PC-9 (cell line): ENCODE measurements at regions not wholly inside any gene's neighbourhood (a gene's known extent, or its start where the extent isn't known, plus 50 kb on each side); places are given as distances from the start of the nearest gene placed in this dataset.

Experiments used
- BruUV-seq: library from RNA; stranded (reverse); fragments of 400-500 nt; replicated peaks from 2 replicates; lab custom pipeline; 2021; lab: Mats Ljungman, UMichigan
- CTCF ChIA-PET: fragments of 300-600 bp; sonication (Branson Sonifier 250); formaldehyde crosslinking; loops from one replicate; lab custom pipeline; 2022; ENCODE audit warnings: antibody characterized with exemption; lab: Charles Lee
- POLR2A ChIA-PET: fragments of 300-600 bp; sonication (Branson Sonifier 250); formaldehyde crosslinking; loops from one replicate; lab custom pipeline; 2022; ENCODE audit warnings: antibody characterized with exemption; ENCODE audit not compliant: unreplicated experiment; lab: Charles Lee
- DNase-seq, 2 experiments: peaks; one replicate each; pipeline versions ENCODE4 v3.0.0 to v3.0.0-alpha.2; 2015 to 2022; ENCODE audit warnings: mixed read lengths in 1 of 2
- H2AFZ ChIP-seq: fragments of 200-600 bp; sonication (generic); 2 replicates; pipeline ENCODE4 v1.8.1; 2017; ENCODE audit warnings: antibody characterized with exemption
- H3F3A ChIP-seq: fragments of 200-600 bp; sonication (generic); 2 replicates; pipeline ENCODE4 v1.8.1; 2017; ENCODE audit warnings: antibody characterized with exemption, mild to moderate bottlenecking, low read depth; ENCODE audit not compliant: insufficient read depth
- H3K27ac ChIP-seq: fragments of 200-600 bp; sonication (generic); 2 replicates; pipeline ENCODE4 v1.6.1; 2016; ENCODE audit warnings: mixed run types
- H3K27me3 ChIP-seq: fragments of 200-600 bp; sonication (generic); 2 replicates; pipeline ENCODE4 v1.6.1; 2016; ENCODE audit warnings: low read depth, mixed run types; ENCODE audit not compliant: insufficient read depth
- H3K36me3 ChIP-seq: fragments of 200-600 bp; sonication (generic); 2 replicates; pipeline ENCODE4 v1.6.1; 2016; ENCODE audit warnings: low read depth, mixed run types
- H3K4me1 ChIP-seq: fragments of 200-600 bp; sonication (generic); replicated peaks from 2 replicates; pipeline ENCODE4 v1.6.1; 2016; ENCODE audit warnings: mixed run types; ENCODE audit not compliant: insufficient read depth
- H3K4me2 ChIP-seq: fragments of 200-600 bp; sonication (generic); 2 replicates; pipeline ENCODE4 v1.6.1; 2017; ENCODE audit warnings: mixed run types
- H3K4me3 ChIP-seq: fragments of 200-600 bp; sonication (generic); 2 replicates; pipeline ENCODE4 v1.6.1; 2016; ENCODE audit warnings: mixed run types
- H3K79me2 ChIP-seq: fragments of 200-600 bp; sonication (generic); 2 replicates; pipeline ENCODE4 v1.6.1; 2017; ENCODE audit warnings: low read depth, mixed run types
- H3K9me2 ChIP-seq: fragments of 200-600 bp; sonication (generic); 2 replicates; pipeline ENCODE4 v1.8.1; 2017; ENCODE audit warnings: mild to moderate bottlenecking; ENCODE audit not compliant: insufficient read depth
- H3K9me3 ChIP-seq: fragments of 200-600 bp; sonication (generic); 2 replicates; pipeline ENCODE4 v1.8.1; 2016; ENCODE audit warnings: low read depth; ENCODE audit not compliant: insufficient read depth
- H4K20me1 ChIP-seq: fragments of 200-600 bp; sonication (generic); 2 replicates; pipeline ENCODE4 v1.8.1; 2017; ENCODE audit not compliant: insufficient read depth
- CTCF ChIP-seq: fragments of 200-600 bp; sonication (generic); conservative IDR thresholded peaks from 2 replicates; pipeline ENCODE4 v1.6.1; 2017; ENCODE audit warnings: mixed run types, antibody characterized with exemption, mild to moderate bottlenecking, moderate library complexity
- EZH2 ChIP-seq: fragments of 200-600 bp; sonication (generic); IDR thresholded peaks from 2 replicates; pipeline ENCODE4 v1.8.0; 2017; ENCODE audit warnings: antibody characterized with exemption, low read depth
- intact Hi-C: fragments of 100-400 bp; cut with micrococcal nuclease; formaldehyde crosslinking; loops from one replicate; pipeline ENCODE4 v1.10.0; 2022; ENCODE audit not compliant: unreplicated experiment

GRCh38 chr2:104443145-104443544, 410.8 kb upstream of the POU3F3 start:
- Histone ChIP-seq H3K4me2 (no peak overlapping the region), H3K9me3 (no peaks in the 10 kb centered on the region), H3K36me3 (no peaks in the 10 kb centered on the region), H3K79me2 (no peaks in the 10 kb centered on the region), H2AFZ (no peak overlapping the region), H3K4me3 (no peak overlapping the region), H3K27me3 (peaks cover 15% of the 10 kb centered on the region), H3K9me2 (no peaks in the 10 kb centered on the region), H3F3A (no peaks in the 10 kb centered on the region), H3K4me1 (no peaks in the 10 kb centered on the region), H3K27ac (no peak overlapping the region), H4K20me1 (no peaks in the 10 kb centered on the region)
- POLR2A ChIA-PET, result no interaction called here
- intact Hi-C loops, result no loop called here
- CTCF ChIA-PET, result no interaction called here
- TF ChIP-seq CTCF (no peak), EZH2 (no peak)
- no TSS peak for BruUV-seq
- DNase-seq, result no peak

GRCh38 chr2:104444392-104444791, 409.5 kb upstream of the POU3F3 start:
- no peak for DNase-seq

GRCh38 chr2:104444889-104445288, 409.0 kb upstream of the POU3F3 start:
- DNase-seq, result no peak
- H3K4me2 ChIP-seq, result no peak overlapping the region
- CTCF ChIA-PET, result no interaction called here
- no TSS peak for BruUV-seq
- TF ChIP-seq EZH2 (no peak), CTCF (no peak)
- no peaks in the 10 kb centered on the region for H3F3A ChIP-seq
- no peak overlapping the region for H3K4me3 ChIP-seq
- intact Hi-C loops, result no loop called here
- H3K79me2 ChIP-seq, result no peaks in the 10 kb centered on the region
- H3K9me3 ChIP-seq, result no peaks in the 10 kb centered on the region
- H4K20me1 ChIP-seq, result no peaks in the 10 kb centered on the region
- H3K27ac ChIP-seq, result no peak overlapping the region
- POLR2A ChIA-PET, result interaction anchor here (0.6 kb wide), 1 partner anchor 524 kb away, joined by 5 read pairs; no protein-coding TSS in a partner anchor
- no peaks in the 10 kb centered on the region for H3K4me1 ChIP-seq
- no peak overlapping the region for H2AFZ ChIP-seq
- no peaks in the 10 kb centered on the region for H3K9me2 ChIP-seq
- no peaks in the 10 kb centered on the region for H3K36me3 ChIP-seq
- H3K27me3 ChIP-seq, result peaks cover 25% of the 10 kb centered on the region

More at GRCh38 chr2:104444392-104444791, 409.5 kb upstream of the POU3F3 start:
- H3K27me3 ChIP-seq, result peaks cover 22% of the 10 kb centered on the region
- no peak overlapping the region for H3K4me2 ChIP-seq
- no peaks in the 10 kb centered on the region for H3K36me3 ChIP-seq
- CTCF ChIA-PET, result no interaction called here
- TF ChIP-seq CTCF (no peak), EZH2 (no peak)
- no peak overlapping the region for H3K27ac ChIP-seq
- intact Hi-C loops, result no loop called here
- POLR2A ChIA-PET, result interaction anchor here (0.6 kb wide), 1 partner anchor 524 kb away, joined by 5 read pairs; no protein-coding TSS in a partner anchor
- BruUV-seq, result no TSS peak
- H2AFZ ChIP-seq, result no peak overlapping the region
- H3K79me2 ChIP-seq, result no peaks in the 10 kb centered on the region
- H3F3A ChIP-seq, result no peaks in the 10 kb centered on the region
- H4K20me1 ChIP-seq, result no peaks in the 10 kb centered on the region
- no peaks in the 10 kb centered on the region for H3K9me3 ChIP-seq
- H3K9me2 ChIP-seq, result no peaks in the 10 kb centered on the region
- H3K4me3 ChIP-seq, result no peak overlapping the region
- H3K4me1 ChIP-seq, result no peaks in the 10 kb centered on the region
